Endometrium (tissue), 2 donors: ENCODE measurements at regions not wholly inside any gene's neighbourhood (a gene's known extent, or its start where the extent isn't known, plus 50 kb on each side); places are given as distances from the start of the nearest gene placed in this dataset.

ENCODE experiments used
- FAIRE-seq: peaks from 2 replicates; lab custom pipeline; 2012; peaks lifted over from hg19 to GRCh38; lab: Jason Lieb, UNC
- donor health status: control.
- donor health status: control.

DNA sequence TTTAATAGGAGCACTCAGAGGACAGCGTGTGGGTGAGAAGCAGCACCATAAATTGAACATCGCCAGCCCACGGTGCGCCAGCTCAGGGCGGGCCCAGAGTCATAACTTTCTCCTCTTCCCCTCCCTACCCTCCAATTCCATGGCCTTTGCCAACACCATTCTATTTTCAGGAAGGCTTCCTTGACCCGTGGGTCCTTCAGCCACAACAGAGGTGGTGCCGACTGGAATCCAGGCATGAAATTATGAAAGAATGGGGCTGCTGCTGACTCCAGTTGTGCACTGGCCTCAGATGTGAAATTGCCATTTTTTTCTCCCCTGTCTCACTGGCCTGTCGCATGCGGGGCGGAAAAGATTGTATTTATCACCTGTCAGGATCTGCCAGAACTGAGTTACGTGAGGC is 345.9 kb downstream of the MIAT start:
- FAIRE-seq, result no peak

DNA sequence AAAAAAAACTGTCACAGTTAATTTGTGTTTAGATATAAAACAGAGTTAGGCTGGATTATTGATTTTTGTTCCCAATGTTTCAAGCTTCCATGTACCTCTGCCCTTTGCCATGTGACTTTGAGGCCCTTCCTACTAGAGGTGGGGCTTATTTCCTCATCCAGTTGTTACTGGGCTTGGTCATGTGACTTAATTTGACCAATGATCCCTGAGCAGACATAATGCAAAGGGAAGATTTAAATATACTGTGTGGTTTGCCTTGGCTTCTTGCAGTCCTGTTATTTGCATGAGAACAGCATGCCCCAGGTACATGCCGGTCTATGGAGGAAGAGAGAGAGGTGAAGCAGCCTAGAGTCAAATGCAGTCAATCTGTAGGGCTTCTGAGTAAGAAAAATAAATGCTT is 347.0 kb downstream of the MIAT start:
- no peak for FAIRE-seq

DNA sequence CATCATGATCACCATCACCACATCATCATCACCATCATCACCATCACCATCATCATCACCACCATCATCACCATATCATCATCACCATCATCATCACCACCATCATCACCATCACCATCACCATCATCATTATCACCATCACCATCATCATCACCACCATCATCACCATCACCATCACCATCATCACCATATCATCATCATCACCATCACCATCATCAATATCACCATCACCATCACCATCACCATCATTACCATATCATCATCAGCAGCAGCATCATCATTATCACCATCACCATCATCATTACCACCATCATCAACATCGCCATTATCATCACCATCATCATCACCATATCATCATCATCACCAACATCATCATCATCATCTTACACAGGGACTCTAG is 351.1 kb downstream of the MIAT start:
- FAIRE-seq, result no peak

DNA sequence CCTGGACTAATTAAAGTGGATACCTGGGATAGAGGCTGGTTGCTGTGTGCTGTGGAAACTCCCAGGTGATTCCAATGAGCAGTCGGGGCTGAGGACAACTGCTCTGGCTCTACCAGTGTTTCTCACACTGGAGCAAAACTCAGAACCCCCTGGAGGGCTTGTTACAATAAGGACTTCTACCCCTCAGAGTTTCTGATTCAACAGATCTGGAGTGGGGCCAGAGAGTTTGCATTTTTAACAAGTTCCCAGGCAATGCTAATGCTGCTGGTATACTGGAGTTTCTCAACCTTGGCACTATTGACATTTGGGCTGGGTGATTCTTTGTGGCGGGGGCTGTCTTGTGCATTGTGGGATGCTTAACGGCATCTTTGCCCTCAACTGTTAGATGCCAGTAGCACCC is 353.7 kb downstream of the MIAT start:
- no peak for FAIRE-seq

DNA sequence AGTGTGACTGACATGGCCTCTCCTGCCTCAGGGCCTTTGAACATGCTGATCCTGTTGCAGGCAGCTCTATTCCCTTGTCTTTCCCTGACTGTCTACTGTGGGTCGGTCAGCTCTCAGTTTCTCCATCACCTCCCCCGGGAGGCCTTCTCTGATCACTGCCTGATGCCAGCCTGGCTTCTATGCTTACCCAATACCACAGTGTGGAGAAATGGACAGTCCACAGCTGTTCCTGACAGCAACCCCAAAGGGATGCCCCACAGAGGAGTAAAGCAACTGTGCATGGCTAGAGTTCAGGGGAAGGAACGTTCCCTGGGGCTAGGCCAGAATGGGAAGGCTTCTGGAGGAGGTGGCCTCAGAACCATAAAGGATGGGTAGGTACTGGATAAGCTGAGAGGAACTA is 354.3 kb downstream of the MIAT start:
- FAIRE-seq, result no peak

DNA sequence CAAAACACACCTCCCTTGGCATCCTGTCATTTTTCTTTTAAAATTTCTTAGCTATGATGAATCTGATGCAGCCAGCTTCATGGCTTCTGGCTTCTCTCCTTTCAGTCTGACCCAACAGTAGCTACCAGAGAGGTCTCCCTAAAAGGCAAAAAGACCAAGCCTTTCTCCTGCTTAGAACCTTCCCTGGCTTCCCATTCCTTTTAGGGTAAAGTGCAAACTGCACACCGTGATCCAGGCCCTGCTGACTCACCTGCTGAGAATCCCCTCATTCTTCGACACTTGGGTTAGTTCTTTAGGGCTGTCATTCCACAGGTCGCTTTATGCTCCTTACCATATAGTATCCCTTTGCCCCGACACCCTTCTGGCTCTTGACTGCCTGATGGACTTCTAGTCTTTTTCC is 362.4 kb downstream of the MIAT start:
- no peak for FAIRE-seq

DNA sequence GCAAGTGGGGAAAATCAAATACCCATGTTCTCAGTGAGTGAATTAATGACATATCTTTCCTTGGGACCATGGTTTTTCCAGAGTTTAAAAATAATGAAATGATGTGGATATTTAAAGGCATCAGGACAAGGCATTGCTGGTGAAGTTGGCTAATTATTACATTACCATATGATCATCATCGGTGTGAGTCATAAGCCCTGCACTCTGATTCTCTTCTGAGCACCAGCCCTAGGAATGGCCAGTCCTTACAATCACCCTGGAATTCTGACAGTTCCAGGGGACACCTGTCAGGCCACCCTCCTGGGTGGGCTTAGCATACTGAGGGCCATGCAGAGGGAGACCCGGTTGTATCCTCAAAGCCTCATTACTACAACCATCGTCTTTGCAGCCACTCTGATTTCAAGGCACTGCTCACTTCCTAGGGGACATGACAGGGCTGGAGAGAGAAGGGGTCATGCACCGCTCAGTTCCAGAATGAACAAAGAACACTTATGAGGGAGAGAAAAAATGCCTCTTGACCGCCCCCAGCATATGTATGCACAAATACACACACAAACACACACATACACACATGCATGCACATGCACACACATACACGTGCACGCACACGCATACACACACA is 365.0 kb downstream of the MIAT start:
- FAIRE-seq, result no peak

DNA sequence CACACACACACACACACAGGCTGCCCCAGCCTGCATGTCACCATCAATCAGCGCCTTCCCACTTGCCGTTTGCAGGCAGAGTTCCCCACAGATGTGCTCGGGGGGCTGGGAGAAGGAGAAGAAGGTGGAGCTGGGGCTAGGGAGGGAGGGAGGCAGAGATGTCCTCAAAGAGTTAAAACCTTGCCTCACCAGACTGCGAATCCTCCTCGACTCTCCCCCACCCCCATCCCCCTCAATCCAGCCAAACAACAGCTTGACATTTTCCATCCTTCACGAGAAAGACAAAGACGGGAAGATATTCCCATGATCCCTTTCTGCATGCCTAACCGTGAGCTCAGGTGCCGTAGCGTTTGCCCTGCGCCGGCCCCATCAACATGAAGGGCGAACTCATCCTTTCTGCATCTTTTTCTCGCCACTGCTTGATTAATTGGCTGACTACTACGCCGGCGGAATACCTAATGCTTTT is 365.5 kb downstream of the MIAT start:
- no peak for FAIRE-seq

DNA sequence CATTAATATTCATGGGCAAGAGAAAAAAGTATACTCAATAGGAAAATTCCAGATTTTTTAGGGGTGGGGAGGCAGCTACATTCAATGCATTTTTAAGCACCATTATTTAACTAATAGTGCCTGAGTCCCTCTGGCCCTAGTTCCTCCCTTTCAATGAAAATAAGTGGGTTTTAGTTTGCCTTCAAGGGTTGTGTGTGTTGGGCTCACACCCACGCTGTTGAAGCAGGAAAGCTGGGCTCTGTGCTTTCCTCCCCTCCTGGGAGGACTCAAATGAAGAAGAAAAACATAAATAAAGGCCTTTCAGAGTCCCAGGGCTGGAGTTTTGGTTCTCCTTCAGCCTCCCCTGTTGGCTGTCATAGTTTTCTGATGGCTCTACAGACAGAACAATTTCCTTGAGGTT is 366.2 kb downstream of the MIAT start:
- no peak for FAIRE-seq

DNA sequence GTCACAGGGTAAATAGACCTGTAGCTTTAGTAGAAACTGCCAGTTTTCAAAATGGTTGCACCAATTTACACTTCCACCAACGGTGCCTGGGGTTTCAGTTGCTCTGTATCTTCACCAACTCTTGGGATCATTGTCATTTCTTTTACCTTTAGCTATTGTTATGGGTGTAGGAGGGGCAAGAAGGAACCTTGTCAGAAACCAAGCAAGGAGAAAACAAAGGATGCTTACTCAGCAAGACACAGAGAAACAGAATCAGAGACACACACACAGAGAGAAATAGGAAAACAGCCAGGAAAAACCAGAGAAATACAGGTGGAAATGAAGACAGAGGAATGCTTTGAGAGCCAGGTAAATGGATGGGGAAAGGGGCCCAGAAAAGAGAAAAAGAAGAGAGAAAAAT is 367.6 kb downstream of the MIAT start:
- FAIRE-seq, result no peak

DNA sequence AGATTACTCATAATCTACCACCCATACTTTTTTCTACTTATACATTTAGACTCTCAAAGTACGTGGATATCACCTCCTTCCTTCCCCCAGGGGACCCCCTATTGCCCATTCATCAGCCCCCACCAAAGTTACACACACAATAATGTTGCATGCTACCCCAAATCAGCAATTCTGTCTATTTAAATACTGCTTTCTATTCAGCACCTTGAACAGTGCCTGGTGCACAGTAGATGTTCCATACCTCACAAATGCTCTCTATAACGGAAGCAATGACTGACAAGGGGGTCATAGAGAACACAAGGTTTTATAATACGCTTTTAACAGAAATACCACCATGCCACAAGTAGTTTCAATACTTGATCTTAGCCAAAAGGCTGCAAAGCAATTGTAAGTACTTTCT is 370.7 kb downstream of the MIAT start:
- no peak for FAIRE-seq

DNA sequence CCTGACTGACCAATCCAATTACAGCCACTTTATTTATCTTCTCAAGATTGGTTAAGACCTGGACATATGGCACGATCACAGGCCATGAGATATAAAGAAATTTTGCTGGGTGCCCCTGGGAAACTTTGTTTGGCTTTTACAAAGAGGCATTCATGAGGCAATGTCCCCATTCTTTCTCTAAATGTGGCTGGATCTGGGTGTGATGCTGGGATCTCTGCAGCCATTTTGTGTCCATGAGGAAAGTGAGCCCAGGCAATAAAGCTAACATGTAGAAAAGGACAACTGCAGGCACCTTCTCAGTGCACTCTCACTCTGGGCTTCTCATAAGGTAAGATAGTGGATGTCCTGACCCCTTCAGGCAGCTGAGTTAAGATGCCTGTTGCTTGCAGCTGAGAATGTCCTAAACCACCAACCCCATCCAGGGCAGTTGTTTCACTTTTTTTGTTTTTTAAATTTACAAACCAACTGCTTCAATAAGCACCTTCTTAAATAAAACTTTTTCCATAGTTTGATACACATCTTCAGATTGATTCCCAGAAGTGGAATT is 372.3 kb downstream of the MIAT start:
- no peak for FAIRE-seq

DNA sequence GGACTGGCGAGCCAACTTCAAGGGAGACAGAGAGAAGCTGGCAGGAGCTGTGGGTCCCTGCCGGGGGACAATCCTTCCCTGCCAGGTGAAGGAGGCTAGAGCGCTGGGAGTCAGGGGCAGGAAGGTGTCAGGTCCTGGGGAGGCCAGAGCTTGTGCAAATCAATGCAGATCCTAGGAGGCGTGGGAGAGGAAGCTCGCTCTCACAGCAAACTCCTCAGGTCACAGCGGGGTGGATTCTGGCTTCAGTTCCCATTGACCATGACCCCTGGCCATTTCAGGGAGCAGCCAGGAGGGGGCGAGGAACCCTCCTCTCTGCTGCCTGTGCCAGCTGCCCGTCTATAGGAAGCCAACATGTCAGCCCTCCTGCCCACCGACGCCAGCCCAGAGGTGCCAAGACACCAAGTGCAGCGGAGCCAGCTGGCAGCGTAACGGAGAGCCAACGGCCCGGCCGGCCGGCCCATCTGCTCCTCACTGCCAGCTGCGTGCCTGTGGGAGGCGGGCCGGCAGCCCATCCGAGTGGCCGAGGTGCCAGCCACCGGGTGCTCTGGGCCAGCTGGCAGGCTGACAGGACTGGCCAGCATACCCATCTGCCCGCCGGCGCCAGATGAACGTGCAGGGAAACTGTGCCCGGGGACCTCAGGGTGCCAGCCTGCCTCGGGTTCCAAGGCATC is 374.8 kb downstream of the MIAT start:
- FAIRE-seq, result no peak

DNA sequence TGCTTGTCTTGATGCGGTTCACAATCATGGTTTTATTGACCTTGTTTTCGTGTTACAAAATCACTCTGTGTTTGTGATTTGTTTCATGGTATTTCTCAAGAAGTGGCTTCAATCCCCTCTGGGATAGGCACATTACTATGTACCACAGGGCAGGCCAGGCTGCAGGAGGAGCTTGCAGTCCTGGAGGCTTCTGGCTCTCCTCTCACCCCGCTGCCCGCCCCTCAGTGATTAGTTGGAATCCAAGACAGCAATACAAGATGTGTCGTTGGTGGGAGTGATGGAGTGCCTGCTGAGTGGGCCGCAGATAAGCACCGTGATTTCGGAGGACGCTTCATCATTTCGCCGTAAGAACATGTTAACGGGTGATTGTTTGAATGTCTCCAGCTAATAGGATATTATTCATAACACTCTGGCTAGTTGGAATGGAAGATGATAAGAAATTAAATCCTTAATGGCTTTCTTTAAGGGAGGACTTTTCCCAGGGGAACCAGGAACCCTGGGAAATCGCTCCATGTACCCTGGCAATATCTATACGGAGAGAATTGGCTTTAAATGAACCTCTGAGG is 384.4 kb downstream of the MIAT start:
- no peak for FAIRE-seq

DNA sequence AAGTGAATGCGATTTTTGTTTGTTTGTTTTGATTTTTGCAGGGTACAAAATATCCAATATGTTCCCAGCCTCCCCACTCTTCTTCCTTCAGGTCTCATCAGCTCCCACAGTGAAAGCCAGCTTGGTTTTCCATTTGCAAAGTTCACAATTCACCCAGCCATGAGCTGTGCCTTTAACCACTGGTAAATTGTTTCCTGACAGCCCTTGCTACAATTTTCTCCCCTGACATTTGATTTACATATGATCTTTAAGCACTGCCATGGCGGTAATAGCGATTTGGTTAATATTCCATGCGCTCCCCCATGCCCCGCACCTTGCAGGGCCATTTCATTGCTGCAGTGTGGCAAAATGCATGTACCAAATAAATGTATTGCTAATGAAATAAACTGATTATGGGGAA is 385.9 kb downstream of the MIAT start:
- FAIRE-seq, result no peak

DNA sequence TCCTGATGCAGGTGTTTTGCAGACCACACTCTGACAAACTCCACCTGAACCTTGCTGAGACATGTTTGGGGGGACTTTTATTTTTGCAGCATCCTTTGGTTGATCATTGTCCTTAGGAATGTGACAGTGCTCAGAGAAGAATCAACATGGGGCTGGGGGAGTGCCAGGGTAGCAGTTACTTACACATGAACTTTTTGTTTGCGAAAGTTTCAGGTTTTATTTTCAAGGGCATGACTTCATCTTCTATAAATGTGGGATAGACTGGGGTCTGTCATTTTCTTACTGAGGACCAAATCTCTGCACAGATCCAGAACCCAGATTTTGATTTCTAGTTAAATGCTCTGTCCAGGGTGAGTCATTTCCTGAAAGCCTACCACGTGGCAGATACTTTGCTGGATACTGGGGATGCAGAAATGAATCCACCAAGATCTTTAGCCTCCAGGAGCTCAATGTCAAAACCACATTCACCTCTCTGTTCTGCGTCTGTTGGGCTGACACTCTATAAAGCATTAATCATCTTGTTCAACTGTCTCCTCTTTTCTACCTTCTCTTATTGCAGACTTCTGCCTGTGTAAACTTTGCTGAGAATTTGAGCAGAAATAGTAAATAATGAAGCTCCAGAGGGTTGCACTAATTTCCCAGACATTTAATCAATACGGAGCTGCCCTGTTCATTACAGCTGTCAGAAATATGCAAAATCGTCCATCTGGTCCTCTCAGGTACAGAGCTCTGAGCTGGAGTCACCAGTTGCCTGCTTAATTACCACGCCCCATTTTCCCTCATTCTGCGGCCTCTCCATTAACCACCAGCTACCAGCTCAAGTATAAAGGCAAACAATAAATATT is 387.9 kb downstream of the MIAT start:
- no peak for FAIRE-seq

DNA sequence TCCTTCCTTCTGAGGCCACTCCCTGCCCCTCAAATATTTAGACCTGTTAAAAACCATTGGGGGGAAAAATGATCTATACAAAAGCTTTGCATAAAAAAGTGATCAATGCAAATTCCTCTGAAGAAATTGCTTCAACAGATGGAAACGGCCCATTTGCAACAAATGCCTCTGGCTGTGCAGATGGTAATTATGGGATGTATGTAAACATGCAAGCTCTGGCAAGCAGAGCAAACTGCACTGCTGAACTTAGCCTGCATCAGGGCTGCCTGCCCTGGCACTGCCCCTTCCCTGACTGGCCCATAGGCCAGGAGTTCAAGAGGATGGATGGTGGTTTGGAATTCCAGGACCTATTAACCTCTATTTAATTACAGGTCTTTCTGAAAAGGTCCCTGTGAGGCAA is 388.7 kb downstream of the MIAT start:
- FAIRE-seq, result no peak

DNA sequence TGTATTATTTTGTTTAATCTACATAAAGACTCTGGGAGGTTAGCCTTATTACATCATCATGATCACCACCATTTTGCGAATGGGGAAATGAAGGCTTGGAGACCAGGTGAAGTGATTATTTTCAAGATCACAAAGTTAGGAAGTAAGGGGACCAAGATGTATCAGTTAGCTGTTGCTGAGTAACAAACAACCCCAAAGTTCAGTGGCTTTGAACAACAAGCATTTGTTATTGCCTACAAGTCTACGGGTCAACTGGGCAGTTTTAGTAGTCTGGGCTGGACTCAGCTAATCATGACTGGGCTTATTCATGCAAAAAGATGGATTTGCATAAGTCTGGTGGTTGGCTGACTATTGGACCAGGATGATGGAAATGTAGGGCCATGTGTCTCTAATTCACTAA is 389.2 kb downstream of the MIAT start:
- no peak for FAIRE-seq

DNA sequence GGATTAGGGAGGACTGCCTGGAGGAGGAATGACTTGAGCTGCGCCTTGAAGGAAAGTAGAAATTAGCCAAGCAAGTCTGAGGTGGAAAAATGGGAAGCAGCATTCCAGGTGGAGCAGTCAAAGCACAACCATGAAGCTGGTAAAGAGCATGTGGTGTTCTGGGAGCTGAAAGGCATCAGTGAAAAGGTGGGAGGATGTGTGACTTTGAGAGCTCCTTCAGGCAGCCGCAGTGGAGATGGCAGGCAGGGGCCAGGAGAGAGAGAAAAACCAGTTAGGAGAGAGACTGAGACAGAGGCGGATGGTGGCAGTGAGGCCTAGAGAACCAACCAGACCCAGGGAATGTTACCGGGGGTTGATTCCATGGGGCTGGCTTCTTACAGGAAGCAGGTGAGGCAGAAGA is 393.4 kb downstream of the MIAT start:
- no peak for FAIRE-seq

DNA sequence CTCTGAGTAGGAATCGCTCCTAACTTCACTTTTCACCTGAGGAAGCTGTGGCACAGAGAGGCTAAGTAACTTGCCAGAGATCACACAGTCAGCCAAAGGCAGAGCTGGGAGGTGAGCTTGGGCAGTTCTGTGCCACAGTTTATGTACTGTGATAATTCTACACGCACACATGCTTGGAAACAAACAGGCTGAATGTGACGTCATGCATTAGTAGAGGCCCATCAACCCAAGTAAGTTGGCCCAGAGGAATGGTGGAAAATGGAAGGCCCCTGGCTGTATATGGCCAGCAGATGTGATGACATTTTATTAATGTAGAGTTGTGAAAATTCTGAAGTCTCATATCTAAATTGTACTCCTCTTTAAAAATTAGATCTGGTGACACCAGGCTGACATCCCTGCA is 394.0 kb downstream of the MIAT start:
- no peak for FAIRE-seq

DNA sequence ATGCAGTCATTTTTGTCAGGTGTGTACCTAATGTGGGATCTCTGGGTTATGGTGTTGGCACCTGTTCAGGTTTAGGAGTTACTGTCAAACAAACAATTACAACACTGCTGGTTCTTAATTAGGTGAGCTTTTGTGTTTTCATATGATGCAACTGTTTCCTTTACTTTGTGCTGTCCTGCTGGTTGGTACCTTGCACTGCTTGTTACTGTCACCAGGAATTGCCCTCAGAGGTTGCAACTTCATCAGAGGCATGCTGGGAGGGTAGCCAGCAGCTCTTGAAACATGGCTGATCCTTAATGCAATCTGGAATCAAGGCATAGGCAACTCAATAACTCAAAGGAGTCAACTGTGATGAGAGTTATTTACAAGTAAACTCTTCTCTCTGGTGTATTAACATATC is 400.3 kb downstream of the MIAT start:
- no peak for FAIRE-seq

DNA sequence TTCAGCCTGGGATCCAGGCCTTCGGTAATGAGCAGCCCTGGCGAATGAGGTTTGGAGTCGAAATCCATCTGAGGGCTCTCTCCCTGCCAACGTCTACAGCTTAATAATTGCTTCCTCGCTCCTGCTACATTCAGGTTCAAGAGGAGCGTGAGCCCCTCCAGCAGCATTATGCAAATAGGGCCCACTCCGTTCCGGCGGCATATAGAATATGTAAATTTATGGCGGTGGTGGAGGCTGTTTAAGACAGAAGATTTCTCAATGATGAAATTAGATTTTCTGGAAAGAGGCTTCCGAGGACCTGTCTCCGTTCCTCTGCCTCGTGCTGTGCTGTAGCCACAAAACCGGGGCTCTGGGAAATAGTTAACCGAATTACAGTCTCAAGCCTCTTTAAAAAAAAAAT is 402.8 kb downstream of the MIAT start:
- FAIRE-seq, result no peak

DNA sequence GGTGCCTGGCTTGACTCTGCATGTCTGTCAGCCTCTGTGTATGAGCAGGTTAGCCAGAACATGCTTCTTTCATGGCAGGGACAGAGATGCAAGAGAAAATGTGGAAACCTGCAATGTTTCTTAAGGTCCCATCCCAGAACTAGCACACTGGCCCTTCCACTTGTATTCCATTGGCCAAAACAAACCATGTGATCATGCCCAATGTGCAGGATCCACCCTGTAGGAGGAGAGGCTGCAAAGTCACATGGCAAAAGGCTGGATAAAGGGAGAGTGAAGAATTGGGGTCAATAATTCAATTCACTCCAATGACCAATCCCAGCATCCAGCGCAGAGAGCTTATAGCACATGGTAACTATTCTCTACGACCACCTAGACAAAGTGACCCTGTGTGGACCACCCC is 405.5 kb downstream of the MIAT start:
- FAIRE-seq, result no peak
